Body of pancreas (tissue), 4 donors: ENCODE measurements at regions not wholly inside any gene's neighbourhood (a gene's known extent, or its start where the extent isn't known, plus 50 kb on each side); places are given as distances from the start of the nearest gene placed in this dataset.

Source experiments
- CTCF ChIP-seq, 7 experiments: fragments of 450-650 bp in 4 of 7; fragments of 200-600 bp in 3 of 7; sonication (generic) in 3 of 7; IDR thresholded peaks; one replicate each; pipeline ENCODE4 v1.5.1; 2016 to 2019; ENCODE audit warnings: antibody characterized with exemption in 7 of 7
- POLR2A ChIP-seq, 3 donors: fragments of 450-650 bp; IDR thresholded peaks; one replicate each; pipeline ENCODE4 v1.6.1; 2016; ENCODE audit warnings: antibody characterized with exemption in 3 of 3, mild to moderate bottlenecking in 2 of 3

- TF ChIP-seq POLR2A (IDR thresholded peaks at IDR 0.05) = no peak
- no peak for TF ChIP-seq CTCF (IDR thresholded peaks at IDR 0.05)
Measured at GRCh38 chr5:4551034-4551433, 589.1 kb upstream of the ADAMTS16 start.
